MCF 10A (cell line): ENCODE measurements at regions not wholly inside any gene's neighbourhood (a gene's known extent, or its start where the extent isn't known, plus 50 kb on each side); places are given as distances from the start of the nearest gene placed in this dataset.
"Not testable (repeated sequence)": the region's sequence is repeated elsewhere in the genome, so short reads cannot be mapped to it uniquely, and the experiment has no call there.

ENCODE experiments used
- BruUV-seq: library from RNA; stranded (reverse); fragments of 400-500 nt; replicated peaks from 2 replicates; lab custom pipeline; 2021; lab: Mats Ljungman, UMichigan
- CTCF ChIA-PET: fragments of 300-600 bp; sonication (Branson Sonifier 250); formaldehyde crosslinking; extraction: SDS; loops from one replicate; lab custom pipeline; 2021; ENCODE audit warnings: antibody characterized with exemption, inconsistent platforms; lab: Yijun Ruan, JAX
- POLR2A ChIA-PET: fragments of 300-600, 350-650 bp; sonication (Branson Sonifier 250); formaldehyde crosslinking; extraction: SDS; loops from one replicate; lab custom pipeline; 2020; ENCODE audit warnings: antibody characterized with exemption, inconsistent platforms; lab: Yijun Ruan, JAX
- DNase-seq: peaks from one replicate; pipeline ENCODE4 v3.0.0-alpha.2; 2018; ENCODE audit not compliant: unreplicated experiment
- H3K27ac Mint-ChIP-seq: one replicate; pipeline ENCODE4 v1.8.0; 2022; ENCODE audit warnings: mild to moderate bottlenecking, low read depth, mixed read lengths; ENCODE audit not compliant: unreplicated experiment
- H3K27me3 Mint-ChIP-seq: one replicate; pipeline ENCODE4 v1.8.0; 2022; ENCODE audit warnings: mixed read lengths; ENCODE audit not compliant: insufficient read depth, unreplicated experiment
- H3K36me3 Mint-ChIP-seq: one replicate; pipeline ENCODE4 v1.8.0; 2022; ENCODE audit warnings: mild to moderate bottlenecking, moderate library complexity, mixed read lengths; ENCODE audit not compliant: insufficient read depth, unreplicated experiment
- H3K4me1 Mint-ChIP-seq: one replicate; pipeline ENCODE4 v1.8.0; 2022; ENCODE audit warnings: mixed read lengths; ENCODE audit not compliant: insufficient read depth, unreplicated experiment
- H3K4me3 Mint-ChIP-seq: one replicate; pipeline ENCODE4 v1.8.0; 2022; ENCODE audit warnings: mild to moderate bottlenecking, moderate library complexity, mixed read lengths; ENCODE audit not compliant: unreplicated experiment
- H3K9me3 Mint-ChIP-seq: one replicate; pipeline ENCODE4 v1.8.0; 2022; ENCODE audit warnings: mixed read lengths; ENCODE audit not compliant: unreplicated experiment
- CTCF ChIP-seq: fragments of 200-600 bp; IDR thresholded peaks from one replicate; pipeline ENCODE4 v1.8.0; 2022; ENCODE audit warnings: antibody characterized with exemption, mild to moderate bottlenecking; ENCODE audit not compliant: unreplicated experiment
- intact Hi-C: fragments of 100-400 bp; cut with micrococcal nuclease; formaldehyde crosslinking; loops from 2 replicates; pipeline ENCODE4 v1.14.1; 2022

- ChIA-PET CTCF (no interaction called here), POLR2A (interaction anchor here (0.6 kb wide), 1 partner anchor 33 kb away, joined by 3 read pairs; no protein-coding TSS in a partner anchor)
- Mint-ChIP-seq H3K36me3 (no peaks in the 10 kb centered on the region), H3K4me3 (no peak overlapping the region), H3K4me1 (no peaks in the 10 kb centered on the region), H3K27me3 (no peaks in the 10 kb centered on the region), H3K27ac (no peak overlapping the region), H3K9me3 (no peaks in the 10 kb centered on the region)
- no peak for TF ChIP-seq CTCF
- no TSS peak for BruUV-seq
- intact Hi-C loops: no loop called here
- DNase-seq: no peak
Observed at GRCh38 chr13:28607187-28607955, 51.6 kb upstream of the POMP start.

- no peaks in the 10 kb centered on the region for H3K4me1 Mint-ChIP-seq
- no peak for TF ChIP-seq CTCF
- no peaks in the 10 kb centered on the region for H3K9me3 Mint-ChIP-seq
- no peak overlapping the region for H3K27ac Mint-ChIP-seq
- intact Hi-C loops: no loop called here
- H3K27me3 Mint-ChIP-seq: no peaks in the 10 kb centered on the region
- no peaks in the 10 kb centered on the region for H3K36me3 Mint-ChIP-seq
- ChIA-PET POLR2A (no interaction called here), CTCF (no interaction called here)
- H3K4me3 Mint-ChIP-seq: no peak overlapping the region
- no TSS peak for BruUV-seq
- no peak for DNase-seq
Observed at GRCh38 chr13:28606466-28606865, 52.5 kb upstream of the POMP start.

GRCh38 chr13:28605147-28605546 is 53.8 kb upstream of the POMP start:
- H3K4me3 Mint-ChIP-seq, BruUV-seq: not testable (repeated sequence)

GRCh38 chr13:28603043-28603664 is 55.8 kb upstream of the POMP start:
- CTCF ChIA-PET: interaction anchor here (0.5 kb wide), 1 partner anchor 106 kb away, joined by 3 read pairs; no protein-coding TSS in a partner anchor
- H3K27ac Mint-ChIP-seq: no peak overlapping the region

More at GRCh38 chr13:28605147-28605546, 53.8 kb upstream of the POMP start:
- H3K27me3 Mint-ChIP-seq, H3K4me1 Mint-ChIP-seq, DNase-seq, intact Hi-C loops, CTCF ChIA-PET, H3K36me3 Mint-ChIP-seq, POLR2A ChIA-PET, H3K9me3 Mint-ChIP-seq, H3K27ac Mint-ChIP-seq: not testable (repeated sequence)

More at GRCh38 chr13:28603043-28603664, 55.8 kb upstream of the POMP start:
- no peak for DNase-seq
- Mint-ChIP-seq H3K4me1 (no peaks in the 10 kb centered on the region), H3K9me3 (no peaks in the 10 kb centered on the region), H3K27me3 (no peaks in the 10 kb centered on the region), H3K36me3 (no peaks in the 10 kb centered on the region), H3K4me3 (no peak overlapping the region)
- no TSS peak for BruUV-seq
- POLR2A ChIA-PET: interaction anchor here (0.7 to 0.9 kb wide), 2 partner anchors 11 to 23 kb away, joined by 3 to 4 read pairs; no protein-coding TSS in a partner anchor
- intact Hi-C loops: no loop called here
- TF ChIP-seq CTCF: no peak
